ENCODE measurements at regions not wholly inside any gene's neighbourhood (a gene's known extent, or its start where the extent isn't known, plus 50 kb on each side); places are given as distances from the start of the nearest gene placed in this dataset.

DNA sequence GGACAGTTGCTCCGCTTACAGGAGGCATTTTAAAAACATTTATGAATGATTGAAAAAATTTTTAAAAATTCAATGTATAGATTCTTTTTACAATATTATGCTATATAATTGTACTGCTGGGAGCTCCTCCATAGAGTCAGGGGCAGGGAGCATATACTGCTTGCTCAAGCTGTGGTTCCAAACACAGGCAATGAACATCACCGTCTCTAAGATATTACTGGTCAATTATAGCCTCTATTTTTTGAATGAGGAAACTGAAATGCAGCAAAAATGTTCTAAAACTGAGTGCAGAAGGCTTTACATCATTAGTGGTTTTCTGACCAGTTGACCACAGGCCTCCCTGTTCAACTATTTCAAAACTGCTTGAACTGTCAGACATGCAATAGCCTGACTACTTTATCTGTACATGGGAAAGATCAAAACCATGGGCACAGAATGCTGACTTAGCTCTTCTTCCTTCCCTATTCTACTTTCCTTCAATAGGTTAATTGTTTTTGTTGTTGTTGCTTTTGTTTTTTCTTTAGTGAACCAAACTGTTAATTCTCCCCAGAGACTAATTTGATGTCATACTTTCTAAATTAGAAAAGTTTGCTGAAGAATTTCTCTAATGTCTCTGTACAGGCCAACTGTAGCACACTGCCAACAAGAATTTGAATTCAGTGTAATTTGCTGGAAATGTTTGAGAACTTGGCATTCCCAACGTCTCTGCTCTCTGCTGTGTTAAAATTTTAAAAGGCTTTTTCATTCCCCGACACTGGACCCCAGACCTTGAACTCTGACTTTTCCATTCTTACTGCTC is 107.6 kb upstream of the MPDZ start:
- Histone ChIP-seq H3K4me3 (ENCODE audit: low read depth, low read length, poor library complexity, severe bottlenecking) (no peak overlapping the region), H3K9me3 (ENCODE audit: low read length) (no peaks in the 10 kb centered on the region), H3K27ac (ENCODE audit: low read depth, low read length, poor library complexity, severe bottlenecking) (no peak overlapping the region), H3K4me1 (ENCODE audit: insufficient read depth, low read length, poor library complexity, severe bottlenecking) (no peaks in the 10 kb centered on the region), H3K36me3 (ENCODE audit: insufficient read depth, low read length) (no peaks in the 10 kb centered on the region), H4K20me1 (ENCODE audit: insufficient read depth, low read length) (no peaks in the 10 kb centered on the region), H2AFZ (ENCODE audit: low read length) (no peak overlapping the region), H3K79me2 (ENCODE audit: insufficient read depth, low read depth, low read length) (no peaks in the 10 kb centered on the region), H3K4me2 (ENCODE audit: low read length) (no peak overlapping the region), H3K9me2 (ENCODE audit: insufficient read depth, low read length) (no peaks in the 10 kb centered on the region)
- intact Hi-C loops (cut with micrococcal nuclease; ENCODE audit: unreplicated experiment) = no loop called here
- no TSS peak for BruUV-seq (replicated peaks)
- TF ChIP-seq, protein P1, sequence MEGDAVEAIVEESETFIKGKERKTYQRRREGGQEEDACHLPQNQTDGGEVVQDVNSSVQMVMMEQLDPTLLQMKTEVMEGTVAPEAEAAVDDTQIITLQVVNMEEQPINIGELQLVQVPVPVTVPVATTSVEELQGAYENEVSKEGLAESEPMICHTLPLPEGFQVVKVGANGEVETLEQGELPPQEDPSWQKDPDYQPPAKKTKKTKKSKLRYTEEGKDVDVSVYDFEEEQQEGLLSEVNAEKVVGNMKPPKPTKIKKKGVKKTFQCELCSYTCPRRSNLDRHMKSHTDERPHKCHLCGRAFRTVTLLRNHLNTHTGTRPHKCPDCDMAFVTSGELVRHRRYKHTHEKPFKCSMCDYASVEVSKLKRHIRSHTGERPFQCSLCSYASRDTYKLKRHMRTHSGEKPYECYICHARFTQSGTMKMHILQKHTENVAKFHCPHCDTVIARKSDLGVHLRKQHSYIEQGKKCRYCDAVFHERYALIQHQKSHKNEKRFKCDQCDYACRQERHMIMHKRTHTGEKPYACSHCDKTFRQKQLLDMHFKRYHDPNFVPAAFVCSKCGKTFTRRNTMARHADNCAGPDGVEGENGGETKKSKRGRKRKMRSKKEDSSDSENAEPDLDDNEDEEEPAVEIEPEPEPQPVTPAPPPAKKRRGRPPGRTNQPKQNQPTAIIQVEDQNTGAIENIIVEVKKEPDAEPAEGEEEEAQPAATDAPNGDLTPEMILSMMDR (conservative IDR thresholded peaks at IDR 0.05; ENCODE audit: low read length) = no peak
- TF ChIP-seq EZH2phosphoT487 (IDR thresholded peaks at IDR 0.05; ENCODE audit: borderline replicate concordance, low read depth, low read length) = no peak
- POLR2A ChIA-PET = no interaction called here
- CTCF ChIA-PET (ENCODE audit: unreplicated experiment) = no interaction called here
- DNase-seq (ENCODE audit: low spot score) = no peak

DNA sequence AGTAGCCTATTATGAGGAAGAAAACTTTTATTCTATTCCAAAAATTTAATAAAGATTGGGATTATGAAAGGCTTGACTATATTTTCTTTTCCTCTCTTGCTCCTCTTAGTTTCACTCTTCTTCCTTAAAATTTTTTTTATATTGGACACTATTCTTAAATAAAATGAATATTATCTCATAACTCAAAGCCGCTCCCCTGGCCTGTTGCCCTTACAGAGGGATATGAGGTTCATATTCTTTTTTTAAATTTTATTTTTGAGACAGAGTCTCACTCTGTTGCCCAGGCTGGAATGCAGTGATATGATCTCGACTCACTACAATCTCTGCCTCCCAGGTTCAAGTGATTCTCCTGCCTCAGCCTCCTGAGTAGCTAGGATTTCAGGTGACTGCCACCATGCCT is 106.8 kb upstream of the MPDZ start:
- CTCF ChIA-PET (ENCODE audit: unreplicated experiment) = no interaction called here
- H3K36me3 ChIP-seq (ENCODE audit: insufficient read depth, low read length) = no peaks in the 10 kb centered on the region
- no TSS peak for BruUV-seq (replicated peaks)
- POLR2A ChIA-PET = no interaction called here
- H2AFZ ChIP-seq (ENCODE audit: low read length) = no peak overlapping the region
- DNase-seq (ENCODE audit: low spot score) = no peak
- no peaks in the 10 kb centered on the region for H3K9me3 ChIP-seq (ENCODE audit: low read length)
- H3K27ac ChIP-seq (ENCODE audit: low read depth, low read length, poor library complexity, severe bottlenecking) = no peak overlapping the region
- H3K4me2 ChIP-seq (ENCODE audit: low read length) = no peak overlapping the region
- H3K79me2 ChIP-seq (ENCODE audit: insufficient read depth, low read depth, low read length) = no peaks in the 10 kb centered on the region
- H3K4me1 ChIP-seq (ENCODE audit: insufficient read depth, low read length, poor library complexity, severe bottlenecking) = no peaks in the 10 kb centered on the region
- TF ChIP-seq EZH2phosphoT487 (IDR thresholded peaks at IDR 0.05; ENCODE audit: borderline replicate concordance, low read depth, low read length) = no peak
- TF ChIP-seq, protein P1 (conservative IDR thresholded peaks at IDR 0.05; ENCODE audit: low read length) = no peak
- H4K20me1 ChIP-seq (ENCODE audit: insufficient read depth, low read length) = no peaks in the 10 kb centered on the region
- no peak overlapping the region for H3K4me3 ChIP-seq (ENCODE audit: low read depth, low read length, poor library complexity, severe bottlenecking)
- intact Hi-C loops (cut with micrococcal nuclease; ENCODE audit: unreplicated experiment) = no loop called here
- H3K9me2 ChIP-seq (ENCODE audit: insufficient read depth, low read length) = no peaks in the 10 kb centered on the region

DNA sequence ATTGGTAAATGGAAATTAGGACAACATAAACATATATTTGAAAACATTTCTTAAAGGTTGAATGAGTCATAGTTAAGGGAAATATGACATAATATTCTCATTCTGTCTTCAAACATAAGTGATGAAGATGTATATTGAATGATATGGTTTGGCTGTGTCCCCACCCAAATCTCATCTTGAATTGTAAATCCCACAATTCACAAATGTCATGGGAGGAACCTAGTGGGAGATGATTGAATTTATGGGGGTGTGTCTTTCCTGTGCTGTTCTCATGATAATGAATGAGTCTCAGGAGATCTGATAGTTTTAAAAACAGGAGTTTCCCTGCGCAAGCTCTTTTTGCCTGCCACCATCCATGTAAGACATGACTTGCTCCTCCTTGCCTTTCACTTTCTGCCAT is 104.4 kb upstream of the MPDZ start:
- no peaks in the 10 kb centered on the region for H3K9me3 ChIP-seq (ENCODE audit: low read length)
- no peaks in the 10 kb centered on the region for H3K4me1 ChIP-seq (ENCODE audit: insufficient read depth, low read length, poor library complexity, severe bottlenecking)
- H3K27ac ChIP-seq (ENCODE audit: low read depth, low read length, poor library complexity, severe bottlenecking) = no peak overlapping the region
- CTCF ChIA-PET (ENCODE audit: unreplicated experiment) = no interaction called here
- H3K36me3 ChIP-seq (ENCODE audit: insufficient read depth, low read length) = no peaks in the 10 kb centered on the region
- no peak overlapping the region for H3K4me2 ChIP-seq (ENCODE audit: low read length)
- no peaks in the 10 kb centered on the region for H3K9me2 ChIP-seq (ENCODE audit: insufficient read depth, low read length)
- no peaks in the 10 kb centered on the region for H3K79me2 ChIP-seq (ENCODE audit: insufficient read depth, low read depth, low read length)
- H4K20me1 ChIP-seq (ENCODE audit: insufficient read depth, low read length) = no peaks in the 10 kb centered on the region
- POLR2A ChIA-PET = no interaction called here
- DNase-seq (ENCODE audit: low spot score) = no peak
- no peak overlapping the region for H2AFZ ChIP-seq (ENCODE audit: low read length)
- H3K4me3 ChIP-seq (ENCODE audit: low read depth, low read length, poor library complexity, severe bottlenecking) = no peak overlapping the region
- no TSS peak for BruUV-seq (replicated peaks)
- TF ChIP-seq, protein P1 (conservative IDR thresholded peaks at IDR 0.05; ENCODE audit: low read length) = no peak
- TF ChIP-seq EZH2phosphoT487 (IDR thresholded peaks at IDR 0.05; ENCODE audit: borderline replicate concordance, low read depth, low read length) = no peak
- intact Hi-C loops (cut with micrococcal nuclease; ENCODE audit: unreplicated experiment) = no loop called here

Measured in OCI-LY7 (cell line).